HG02852 (cell line): ENCODE measurements at regions not wholly inside any gene's neighbourhood (a gene's known extent, or its start where the extent isn't known, plus 50 kb on each side); places are given as distances from the start of the nearest gene placed in this dataset.

Experiments used
- ATAC-seq: cut with Tn5 transposase; IDR thresholded peaks from one replicate; pipeline ENCODE4 v1.9.1; 2021; ENCODE audit warnings: mild to moderate bottlenecking, moderate library complexity; ENCODE audit not compliant: unreplicated experiment

DNA sequence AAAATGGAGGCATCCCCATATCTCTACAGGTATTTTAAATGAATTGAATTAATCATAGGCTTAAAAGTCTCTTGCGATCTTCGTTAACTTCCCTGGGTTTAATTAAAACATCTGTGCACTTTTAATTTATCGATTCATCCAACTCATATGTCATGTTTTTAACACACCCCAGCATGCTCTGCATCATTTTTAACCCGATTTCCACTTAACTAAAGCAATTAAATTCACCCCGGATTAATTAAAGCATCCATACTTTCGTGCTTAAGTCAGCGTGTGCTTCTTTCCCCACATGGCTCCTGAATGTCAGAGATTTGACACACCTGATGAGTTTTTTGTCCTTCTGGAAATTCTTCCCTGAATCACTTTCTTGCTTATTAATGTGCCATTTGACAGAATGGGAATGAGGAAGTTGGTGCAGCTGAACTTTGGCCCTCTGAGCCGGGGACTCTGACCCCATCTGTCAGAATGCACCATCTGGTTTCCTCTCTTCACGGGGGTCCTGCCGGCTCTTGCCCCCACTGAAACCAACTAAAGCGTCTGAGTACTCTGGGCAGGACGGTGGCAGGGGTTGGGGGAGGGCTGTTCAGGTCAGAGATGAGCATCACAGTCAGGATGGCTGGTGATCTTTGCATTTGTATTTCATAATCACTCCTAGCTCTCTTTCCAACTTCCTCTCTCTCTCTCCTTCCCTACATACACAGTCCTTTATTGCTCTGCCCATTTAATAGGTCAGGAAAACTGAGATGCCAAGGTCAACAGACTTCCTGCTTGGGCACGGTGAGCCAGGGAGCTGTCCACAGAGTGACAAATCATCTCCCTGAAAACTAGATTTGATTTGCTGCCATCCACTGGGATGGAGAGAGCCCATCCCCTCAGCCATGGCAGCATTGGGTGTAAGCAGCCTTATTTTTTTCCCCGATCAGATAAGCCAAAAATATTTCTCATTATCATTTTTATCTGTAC, 180.3 kb upstream of the WWC1 start:
- ATAC-seq = no peak

- peak; percentile 93 for ATAC-seq
Observed at GRCh38 chr5:168114444-168115017, 176.9 kb upstream of the WWC1 start.

DNA sequence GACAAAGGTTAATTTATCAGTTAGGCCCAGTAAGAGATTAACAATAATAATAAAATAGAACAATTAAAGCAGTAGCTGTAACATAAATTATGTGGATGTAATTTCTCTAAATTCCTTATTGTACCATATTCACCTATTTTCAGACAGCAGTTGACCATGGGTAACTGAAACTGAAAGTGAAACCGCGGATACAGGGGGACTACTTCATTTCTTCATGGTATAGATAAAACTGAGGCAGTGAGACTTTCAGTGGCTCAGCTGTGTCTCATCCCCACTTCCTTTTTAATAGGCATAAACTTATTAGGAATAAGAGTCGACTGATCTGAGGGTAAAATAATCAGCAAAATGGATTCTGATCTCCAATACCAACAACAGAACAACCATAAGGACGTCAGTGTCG, 174.0 kb upstream of the WWC1 start:
- no peak for ATAC-seq

- ATAC-seq = no peak
Observed at GRCh38 chr5:168118042-168118668, 173.3 kb upstream of the WWC1 start.

DNA sequence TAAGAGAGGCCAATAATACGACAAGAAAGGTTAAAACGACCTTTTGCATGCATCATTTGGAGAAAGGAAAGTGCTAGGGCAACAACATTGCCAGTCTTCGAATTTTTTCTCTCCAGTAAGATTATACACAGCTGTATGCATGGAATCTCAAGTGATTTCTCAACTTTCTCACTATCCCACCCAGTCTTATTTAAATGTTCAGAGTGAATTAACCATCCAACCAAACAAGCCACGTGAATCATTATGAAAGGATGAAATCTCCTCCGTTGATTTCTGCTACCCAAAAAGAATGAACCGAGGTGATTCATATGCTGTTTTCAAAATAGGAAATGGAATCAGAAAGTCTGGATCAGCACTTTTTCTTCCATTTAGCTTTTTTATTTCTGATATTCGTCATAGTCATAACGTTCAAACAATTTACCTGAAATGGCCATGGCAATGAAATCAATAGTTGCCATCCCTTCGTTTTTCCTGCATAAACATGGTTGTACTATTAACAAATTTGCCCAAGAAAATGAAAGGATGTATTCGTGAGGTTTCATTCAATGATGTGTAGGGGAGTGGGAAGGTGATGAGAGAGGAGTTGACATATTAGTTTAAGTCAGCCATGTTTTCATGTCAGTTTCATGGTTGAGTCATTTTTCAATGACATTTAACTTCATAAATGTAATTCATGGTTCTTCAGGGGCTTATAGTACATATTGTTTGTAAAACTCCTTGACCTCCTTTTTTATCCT, 170.9 kb upstream of the WWC1 start:
- ATAC-seq = no peak

DNA sequence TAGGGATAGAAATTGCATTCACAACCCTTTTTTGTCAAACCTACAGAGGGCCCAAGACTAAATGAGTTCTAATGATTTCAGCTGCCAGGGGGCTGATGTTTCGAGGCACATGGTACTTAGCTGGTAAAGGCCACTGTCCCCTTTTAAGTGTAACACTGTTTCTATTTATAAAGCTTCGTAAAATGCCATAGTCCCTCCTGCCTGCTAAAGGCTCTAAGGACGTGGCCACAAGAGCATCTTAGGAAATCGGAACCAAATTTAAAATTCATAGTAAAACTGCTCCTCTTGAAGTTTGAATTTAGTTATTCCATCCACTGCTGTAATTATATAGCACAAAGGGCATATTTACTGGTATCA, 170.3 kb upstream of the WWC1 start:
- no peak for ATAC-seq

DNA sequence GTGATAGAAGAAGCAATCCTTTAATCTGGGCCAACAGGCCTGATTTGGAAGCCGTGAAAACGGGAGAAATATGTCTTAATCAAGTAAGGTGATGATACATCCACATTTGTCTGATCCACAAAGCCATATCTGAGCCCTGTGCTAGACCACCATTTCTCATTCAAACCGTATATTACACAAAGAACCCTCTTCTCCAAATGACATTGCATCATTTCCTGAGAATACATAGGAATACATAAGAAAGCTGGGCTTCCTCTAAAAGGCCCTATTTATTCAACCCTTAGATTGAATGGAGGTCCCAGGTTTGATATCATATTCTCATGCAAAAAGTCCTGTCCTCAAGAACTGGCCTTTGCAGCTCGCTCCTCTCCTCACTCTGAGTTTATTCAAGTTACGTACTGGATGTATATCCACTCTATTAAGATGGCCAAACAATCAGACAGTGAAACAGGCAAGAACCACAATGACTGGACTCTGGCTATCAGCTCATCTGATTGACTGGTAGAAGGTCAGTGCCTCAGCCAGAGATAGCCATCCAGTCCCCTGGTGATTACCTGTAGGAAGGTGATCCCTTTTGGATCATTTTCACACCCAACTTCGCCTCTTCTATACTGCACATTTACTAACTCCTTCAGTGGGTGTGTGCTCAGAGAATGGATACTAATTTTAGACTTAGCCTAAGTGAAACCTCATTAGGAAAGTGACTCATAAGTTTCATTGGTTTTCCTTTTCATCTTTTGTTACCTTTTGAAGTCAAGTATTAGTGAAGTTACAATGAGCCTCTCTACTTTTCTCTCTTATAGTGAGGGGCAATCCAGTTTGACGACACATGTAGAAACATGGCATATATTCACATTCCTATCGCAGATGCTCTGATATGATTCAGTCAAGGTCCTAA, 167.6 kb upstream of the WWC1 start:
- ATAC-seq = peak; percentile 94

DNA sequence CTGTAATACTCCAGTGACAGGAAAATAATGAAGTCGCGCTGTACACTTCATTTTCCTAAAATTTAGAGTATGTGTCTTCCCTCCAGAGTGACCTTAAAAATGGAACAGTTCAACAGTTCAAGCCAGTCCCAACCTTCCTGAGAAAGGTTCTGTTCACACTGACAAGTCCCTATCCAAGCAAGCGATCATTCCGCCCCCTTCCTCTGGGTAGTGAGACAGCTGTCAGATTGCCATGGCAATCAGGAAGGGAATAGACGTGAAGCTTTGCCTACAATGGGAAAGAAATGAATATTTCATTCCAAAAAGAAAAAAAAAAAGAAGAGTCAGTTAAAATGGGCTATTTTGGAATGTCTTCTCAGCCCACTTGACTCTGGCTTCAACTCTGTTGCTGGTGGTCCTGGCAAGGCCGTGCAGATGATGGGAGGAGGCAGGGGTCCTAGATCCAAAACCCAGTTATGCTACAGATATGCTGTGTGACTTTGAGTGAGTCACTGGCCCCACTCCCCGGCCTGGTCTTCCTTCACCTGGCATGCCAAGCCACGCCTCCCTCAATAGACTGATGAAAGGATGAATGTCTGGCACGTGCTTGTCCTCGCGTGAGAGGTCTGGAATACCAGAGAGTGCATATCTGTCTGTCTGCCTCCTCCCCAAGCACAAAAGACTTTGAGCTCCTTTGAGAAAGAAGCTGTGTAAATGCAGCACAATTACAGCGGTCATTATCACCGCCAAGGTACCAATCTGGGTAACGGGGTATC, 165.8 kb upstream of the WWC1 start:
- ATAC-seq = no peak

DNA sequence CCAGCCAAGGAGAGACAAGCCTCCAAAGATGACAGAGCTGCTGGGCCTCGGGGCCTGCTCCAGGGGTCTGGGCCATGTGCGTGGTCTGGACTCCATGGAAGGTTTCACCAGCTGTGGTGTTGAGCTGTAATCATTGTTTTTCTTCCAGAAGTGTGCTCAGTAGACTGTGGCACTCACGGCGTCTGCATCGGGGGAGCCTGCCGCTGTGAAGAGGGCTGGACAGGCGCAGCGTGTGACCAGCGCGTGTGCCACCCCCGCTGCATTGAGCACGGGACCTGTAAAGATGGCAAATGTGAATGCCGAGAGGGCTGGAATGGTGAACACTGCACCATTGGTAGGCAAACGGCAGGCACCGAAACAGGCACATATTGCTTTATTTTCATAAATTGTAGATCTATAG, 164.8 kb upstream of the WWC1 start:
- ATAC-seq = no peak

DNA sequence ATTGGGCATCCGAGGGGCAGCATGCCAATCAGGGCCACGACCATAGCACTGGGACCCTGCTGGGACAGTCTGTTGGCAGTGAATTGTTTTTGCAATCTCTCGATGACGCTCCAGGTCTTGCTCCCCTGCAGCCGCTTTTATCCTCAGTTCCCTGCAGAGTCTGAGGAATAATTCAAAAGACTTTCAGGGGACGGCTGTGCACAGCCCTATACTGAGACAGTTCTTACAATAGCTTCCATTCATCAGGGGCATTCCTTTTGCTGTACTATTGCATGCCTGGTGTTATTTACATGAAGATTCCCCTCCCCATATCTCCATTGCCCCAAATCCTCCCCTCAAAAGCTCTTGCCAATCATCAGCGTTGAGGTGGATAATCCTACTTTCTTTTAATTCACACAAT, 163.3 kb upstream of the WWC1 start:
- no peak for ATAC-seq

DNA sequence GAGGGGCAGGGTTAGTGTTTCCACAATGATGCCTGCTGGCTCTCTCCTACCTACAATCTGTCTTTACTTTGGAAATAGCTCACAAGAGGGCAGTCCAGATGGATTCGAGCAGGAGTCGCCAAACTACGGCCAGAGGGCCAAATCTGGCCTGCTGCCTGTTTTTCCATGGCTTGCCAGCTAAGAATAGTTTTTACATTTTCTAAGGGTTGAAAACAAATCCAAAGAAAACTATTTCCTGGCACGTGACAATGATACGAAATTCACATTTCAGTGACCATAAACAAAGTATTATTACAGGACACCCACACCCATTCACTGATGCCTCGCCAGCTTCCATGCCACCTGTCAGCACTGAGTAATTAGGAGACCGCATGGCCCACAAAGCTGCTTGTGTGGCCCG, 162.9 kb upstream of the WWC1 start:
- no peak for ATAC-seq

DNA sequence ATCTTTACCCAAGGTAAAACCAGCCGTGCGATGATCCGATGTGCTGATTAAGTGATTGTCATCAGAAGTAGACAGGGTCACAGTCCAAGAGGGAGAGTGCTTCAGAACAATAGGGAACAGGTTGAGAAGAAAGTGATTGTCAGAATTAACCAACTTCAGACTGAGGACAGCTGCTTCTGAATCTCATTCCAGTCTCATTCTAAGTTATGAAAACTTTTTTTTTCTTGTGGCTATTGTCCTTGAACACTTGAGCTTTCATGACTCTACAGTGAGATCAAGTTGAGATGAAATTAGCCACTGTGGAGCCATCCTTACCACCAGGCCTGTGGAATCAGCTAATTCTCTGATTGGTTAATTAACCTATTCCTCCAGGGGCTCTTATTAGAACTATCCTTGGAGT, 159.9 kb upstream of the WWC1 start:
- ATAC-seq = no peak

DNA sequence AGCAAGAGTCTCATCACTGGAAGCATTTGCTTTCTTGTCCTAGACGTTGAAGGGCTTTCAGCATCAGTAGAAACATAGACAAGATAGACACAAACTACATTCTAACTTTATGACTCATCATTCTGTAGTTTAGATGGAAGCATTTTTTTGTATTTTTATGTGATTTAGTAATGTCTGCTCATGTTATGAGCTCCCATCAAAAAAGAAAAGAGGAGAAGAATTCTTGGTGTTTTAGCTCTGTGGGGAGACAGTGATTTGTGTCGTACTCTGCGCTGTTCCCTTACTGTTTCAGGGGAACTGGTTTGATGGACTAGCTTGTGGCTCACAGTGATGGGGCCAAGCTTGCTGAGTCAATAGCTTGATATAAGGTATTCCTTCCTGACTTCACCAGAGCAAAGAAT, 159.2 kb upstream of the WWC1 start:
- ATAC-seq = no peak

DNA sequence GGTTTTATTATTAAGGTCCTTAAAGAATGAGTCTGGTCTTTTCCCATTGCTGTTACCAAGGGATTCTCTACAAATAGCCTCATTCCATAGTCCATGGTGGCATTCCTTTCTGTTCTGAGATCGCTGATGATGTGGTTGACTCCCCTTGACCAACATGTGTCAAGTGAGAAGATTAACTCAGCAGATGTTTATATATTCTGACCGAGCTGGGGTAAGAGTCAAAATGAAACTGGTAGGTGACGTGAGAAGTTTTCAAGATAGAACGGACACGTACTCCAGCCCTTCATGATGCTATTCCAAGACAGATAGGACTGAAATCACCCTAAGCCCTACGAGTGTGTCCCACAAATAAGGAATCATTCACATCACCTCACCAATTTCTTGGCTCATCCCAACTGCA, 155.5 kb upstream of the WWC1 start:
- ATAC-seq = peak; percentile 97

DNA sequence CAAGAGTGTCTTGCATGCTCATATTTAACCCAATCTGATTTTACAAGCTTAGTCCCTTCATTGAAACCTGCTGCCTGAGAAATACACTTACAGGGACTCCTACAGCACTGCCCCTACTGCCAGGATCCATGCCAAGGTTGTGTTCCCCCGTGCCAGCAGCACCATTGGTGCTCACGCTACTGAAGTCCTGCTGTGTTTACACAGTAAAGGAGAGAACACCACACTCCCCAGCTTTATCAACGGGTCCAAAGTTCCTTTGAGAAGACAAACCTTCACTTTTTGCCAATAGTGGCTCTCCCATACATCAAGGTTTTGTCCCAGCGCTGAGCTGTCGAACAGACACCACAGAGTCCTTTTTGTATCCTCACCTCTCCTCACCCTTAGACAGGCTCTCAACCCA, 155.1 kb upstream of the WWC1 start:
- peak; percentile 26 for ATAC-seq

DNA sequence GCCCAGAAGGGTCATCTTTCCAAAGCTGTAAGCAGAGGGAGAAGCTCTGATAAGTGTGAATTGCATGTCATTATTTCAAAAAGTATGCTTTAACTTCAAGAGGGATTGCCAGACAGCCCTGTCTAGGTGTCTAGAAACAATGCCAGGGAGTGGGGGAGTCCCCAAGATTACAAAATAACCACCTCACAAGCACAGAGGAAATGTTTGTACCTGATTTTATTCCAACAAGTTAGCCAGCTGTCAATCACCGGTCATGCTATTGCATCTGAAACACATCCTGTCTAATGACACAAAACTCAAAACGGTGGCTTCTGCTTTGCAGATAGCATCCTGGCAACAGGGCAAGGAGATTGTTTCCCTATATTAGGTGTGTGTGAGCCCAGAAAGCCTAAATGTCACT, 154.2 kb upstream of the WWC1 start:
- peak; percentile 38 for ATAC-seq

- no peak for ATAC-seq
Observed at GRCh38 chr5:168140241-168140640, 151.2 kb upstream of the WWC1 start.

DNA sequence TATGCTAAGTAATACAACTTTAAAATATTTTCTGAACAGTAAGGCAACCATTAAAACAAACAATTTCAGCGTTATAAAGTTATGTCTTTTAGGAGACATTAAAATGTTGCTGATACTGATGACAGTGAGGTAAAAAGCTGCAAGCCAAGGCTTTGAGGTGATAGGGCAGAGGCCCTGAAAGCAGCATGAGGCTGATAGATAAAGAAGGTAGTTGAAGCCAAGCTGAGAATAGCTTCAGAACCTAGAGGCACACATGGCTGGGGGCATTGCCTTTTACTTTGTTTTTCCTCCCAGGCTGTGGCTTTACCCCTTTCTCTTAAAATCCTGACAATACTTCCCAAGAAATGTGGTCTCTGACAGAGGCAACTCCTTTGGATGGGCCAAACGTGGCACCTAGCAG, 149.0 kb upstream of the WWC1 start:
- no peak for ATAC-seq

GRCh38 chr5:168143521-168143920, 147.9 kb upstream of the WWC1 start:
- ATAC-seq = peak; percentile 65

- ATAC-seq = no peak
Observed at GRCh38 chr5:168147106-168147505, 144.3 kb upstream of the WWC1 start.
